Caco-2 (cell line): ENCODE measurements at regions not wholly inside any gene's neighbourhood (a gene's known extent, or its start where the extent isn't known, plus 50 kb on each side); places are given as distances from the start of the nearest gene placed in this dataset.
"Not testable (repeated sequence)": the region's sequence is repeated elsewhere in the genome, so short reads cannot be mapped to it uniquely, and the experiment has no call there.

Source experiments
- BruUV-seq: library from RNA; stranded (reverse); fragments of 400-500 nt; replicated peaks from 2 replicates; lab custom pipeline; 2021; lab: Mats Ljungman, UMichigan
- CTCF ChIA-PET: fragments of 300-600 bp; sonication (Branson Sonifier 250); formaldehyde crosslinking; loops from one replicate; lab custom pipeline; 2022; ENCODE audit warnings: antibody characterized with exemption; lab: Charles Lee
- POLR2A ChIA-PET: fragments of 300-600 bp; sonication (Branson Sonifier 250); formaldehyde crosslinking; loops from one replicate; lab custom pipeline; 2022; ENCODE audit warnings: antibody characterized with exemption; lab: Charles Lee
- DNase-seq, 2 experiments: peaks; one replicate each; pipeline versions ENCODE4 v3.0.0 to v3.0.0-alpha.2; 2020 to 2022
- H3K27me3 ChIP-seq: replicated peaks from 2 replicates; pipeline ENCODE4 v1.6.0; 2011; ENCODE audit warnings: low read length; ENCODE audit not compliant: control insufficient read depth, insufficient read depth
- H3K36me3 ChIP-seq: 2 replicates; pipeline ENCODE4 v1.5.1; 2011; ENCODE audit warnings: low read length; ENCODE audit not compliant: control insufficient read depth, insufficient read depth
- H3K4me1 ChIP-seq: fragments of 250-450 bp; sonication (Bioruptor Pico); 2 replicates; pipeline ENCODE4 v1.5.1; 2020; ENCODE audit warnings: mild to moderate bottlenecking
- H3K4me3 ChIP-seq: 2 replicates; pipeline ENCODE4 v1.5.1; 2011; ENCODE audit warnings: low read depth, mild to moderate bottlenecking, control low read depth, low read length
- H3K9me3 ChIP-seq: fragments of 250-450 bp; sonication (Bioruptor Pico); 2 replicates; pipeline ENCODE4 v1.5.1; 2020; ENCODE audit warnings: mild to moderate bottlenecking, moderate library complexity
- H3K27ac Mint-ChIP-seq: one replicate; pipeline ENCODE4 v1.8.0; 2022; ENCODE audit warnings: mixed read lengths; ENCODE audit not compliant: unreplicated experiment
- H3K27me3 Mint-ChIP-seq: one replicate; pipeline ENCODE4 v1.8.0; 2022; ENCODE audit warnings: mixed read lengths; ENCODE audit not compliant: insufficient read depth, unreplicated experiment
- H3K36me3 Mint-ChIP-seq: one replicate; pipeline ENCODE4 v1.8.0; 2022; ENCODE audit warnings: mild to moderate bottlenecking, mixed read lengths; ENCODE audit not compliant: insufficient read depth, unreplicated experiment
- H3K4me1 Mint-ChIP-seq: one replicate; pipeline ENCODE4 v1.8.0; 2022; ENCODE audit warnings: low read depth, mixed read lengths; ENCODE audit not compliant: unreplicated experiment
- H3K4me3 Mint-ChIP-seq: one replicate; pipeline ENCODE4 v1.8.0; 2022; ENCODE audit warnings: mild to moderate bottlenecking, moderate library complexity, mixed read lengths; ENCODE audit not compliant: unreplicated experiment
- H3K9me3 Mint-ChIP-seq: one replicate; pipeline ENCODE4 v1.8.0; 2022; ENCODE audit warnings: mixed read lengths; ENCODE audit not compliant: unreplicated experiment
- CTCF ChIP-seq, 2 experiments: fragments of 200-600 bp in 1 of 2; IDR thresholded peaks; 1 replicate in 1 of 2; 2 replicates in 1 of 2; pipeline versions ENCODE4 v1.5.1 to v1.8.0; 2011 to 2022; ENCODE audit warnings: antibody characterized with exemption in 1 of 2, control low read depth in 1 of 2, inconsistent platforms in 1 of 2, low read depth in 1 of 2, low read length in 1 of 2, mild to moderate bottlenecking in 1 of 2, moderate library complexity in 1 of 2; ENCODE audit not compliant: insufficient read depth in 1 of 2, severe bottlenecking in 1 of 2, unreplicated experiment in 1 of 2
- intact Hi-C: fragments of 100-400 bp; cut with micrococcal nuclease; formaldehyde crosslinking; loops from one replicate; pipeline ENCODE4 v1.10.0; 2022; ENCODE audit not compliant: unreplicated experiment

- Histone ChIP-seq H3K4me1 (no peaks in the 10 kb centered on the region), H3K4me3 (no peak overlapping the region), H3K36me3 (no peaks in the 10 kb centered on the region), H3K9me3 (peaks cover 17% of the 10 kb centered on the region), H3K27me3 (no peaks in the 10 kb centered on the region)
- POLR2A ChIA-PET = no interaction called here
- no peak for TF ChIP-seq CTCF (IDR thresholded peaks at IDR 0.05; ENCODE audit: insufficient read depth in 1 of 2, low read depth in 1 of 2, low read length in 1 of 2, severe bottlenecking in 1 of 2, unreplicated experiment in 1 of 2)
- Mint-ChIP-seq H3K9me3 (peaks cover 42% of the 10 kb centered on the region), H3K27ac (no peak overlapping the region), H3K4me1 (no peaks in the 10 kb centered on the region), H3K36me3 (no peaks in the 10 kb centered on the region), H3K4me3 (no peak overlapping the region), H3K27me3 (no peaks in the 10 kb centered on the region)
- intact Hi-C loops = no loop called here
- CTCF ChIA-PET = no interaction called here
- no TSS peak for BruUV-seq
- DNase-seq = no peak
These were observed 700.9 kb downstream of the COL12A1 start for GRCh38 chr6:74504941-74505340.

GRCh38 chr6:74492587-74492986, 713.3 kb downstream of the COL12A1 start:
- no peaks in the 10 kb centered on the region for H3K4me1 ChIP-seq
- POLR2A ChIA-PET = no interaction called here
- H3K27ac Mint-ChIP-seq = no peak overlapping the region
- CTCF ChIA-PET = no interaction called here
- intact Hi-C loops = no loop called here
- H3K4me1 Mint-ChIP-seq = no peaks in the 10 kb centered on the region
- no peak for TF ChIP-seq CTCF (IDR thresholded peaks at IDR 0.05; ENCODE audit: insufficient read depth in 1 of 2, low read depth in 1 of 2, low read length in 1 of 2, severe bottlenecking in 1 of 2, unreplicated experiment in 1 of 2)
- H3K27me3 Mint-ChIP-seq = no peaks in the 10 kb centered on the region
- no peaks in the 10 kb centered on the region for H3K9me3 ChIP-seq
- no TSS peak for BruUV-seq
- no peaks in the 10 kb centered on the region for H3K9me3 Mint-ChIP-seq
- DNase-seq = no peak
- H3K27me3 ChIP-seq = no peaks in the 10 kb centered on the region
- no peaks in the 10 kb centered on the region for H3K36me3 Mint-ChIP-seq
- H3K4me3 ChIP-seq = no peak overlapping the region
- no peaks in the 10 kb centered on the region for H3K36me3 ChIP-seq
- no peak overlapping the region for H3K4me3 Mint-ChIP-seq

GRCh38 chr6:74491844-74492374, 713.9 kb downstream of the COL12A1 start:
- POLR2A ChIA-PET = no interaction called here
- intact Hi-C loops = no loop called here
- DNase-seq = no peak
- Histone ChIP-seq H3K9me3 (no peaks in the 10 kb centered on the region), H3K4me1 (no peaks in the 10 kb centered on the region), H3K4me3 (no peak overlapping the region), H3K27me3 (no peaks in the 10 kb centered on the region), H3K36me3 (no peaks in the 10 kb centered on the region)
- TF ChIP-seq CTCF (IDR thresholded peaks at IDR 0.05; ENCODE audit: insufficient read depth in 1 of 2, low read depth in 1 of 2, low read length in 1 of 2, severe bottlenecking in 1 of 2, unreplicated experiment in 1 of 2) = no peak
- no peaks in the 10 kb centered on the region for H3K4me1 Mint-ChIP-seq
- no peak overlapping the region for H3K27ac Mint-ChIP-seq
- no peaks in the 10 kb centered on the region for H3K36me3 Mint-ChIP-seq
- no peaks in the 10 kb centered on the region for H3K9me3 Mint-ChIP-seq
- CTCF ChIA-PET = no interaction called here
- BruUV-seq = no TSS peak
- H3K27me3 Mint-ChIP-seq = no peaks in the 10 kb centered on the region
- no peak overlapping the region for H3K4me3 Mint-ChIP-seq

GRCh38 chr6:74488726-74489125, 717.1 kb downstream of the COL12A1 start:
- CTCF ChIA-PET, H3K4me3 Mint-ChIP-seq, DNase-seq, H3K36me3 ChIP-seq, H3K27me3 ChIP-seq, H3K4me1 Mint-ChIP-seq, H3K4me3 ChIP-seq, H3K36me3 Mint-ChIP-seq, intact Hi-C loops, H3K27ac Mint-ChIP-seq, H3K4me1 ChIP-seq, BruUV-seq, H3K9me3 ChIP-seq, POLR2A ChIA-PET, H3K9me3 Mint-ChIP-seq, H3K27me3 Mint-ChIP-seq: not testable (repeated sequence)
